ENCODE measurements at regions not wholly inside any gene's neighbourhood (a gene's known extent, or its start where the extent isn't known, plus 50 kb on each side); places are given as distances from the start of the nearest gene placed in this dataset.

GRCh38 chr22:48748860-48749554 is 1078.7 kb downstream of the BRD1 start:
- Histone ChIP-seq H3F3A (ENCODE audit: insufficient read depth, low read length) (no peaks in the 10 kb centered on the region), H4K20me1 (ENCODE audit: insufficient read depth, low read length) (no peaks in the 10 kb centered on the region), H3K27ac (ENCODE audit: low read length) (no peak overlapping the region), H3K9me3 (replicated peaks; ENCODE audit: insufficient read depth, low read length) (no peaks in the 10 kb centered on the region), H2AFZ (ENCODE audit: low read length) (no peak overlapping the region), H3K36me3 (replicated peaks; ENCODE audit: insufficient read depth, low read length) (no peaks in the 10 kb centered on the region), H3K4me2 (ENCODE audit: low read depth, low read length) (no peak overlapping the region), H3K4me1 (ENCODE audit: low read length) (no peaks in the 10 kb centered on the region), H3K27me3 (replicated peaks; ENCODE audit: insufficient read depth, low read length) (no peaks in the 10 kb centered on the region), H3K9me2 (replicated peaks; ENCODE audit: insufficient read depth, low read length) (no peaks in the 10 kb centered on the region), H3K4me3 (ENCODE audit: low read length) (no peak overlapping the region), H3K79me2 (ENCODE audit: low read length) (no peaks in the 10 kb centered on the region), H3K9ac (ENCODE audit: low read length) (no peak overlapping the region)
- DNase-seq: no peak
- TF ChIP-seq EZH2phosphoT487 (IDR thresholded peaks at IDR 0.05; ENCODE audit: low read length) (no peak), CTCF (IDR thresholded peaks at IDR 0.05; ENCODE audit: low read length) (no peak), EZH2 (optimal IDR thresholded peaks at IDR 0.05; ENCODE audit: low read depth, low read length) (no peak)

GRCh38 chr22:48748113-48748859 is 1079.4 kb downstream of the BRD1 start:
- Histone ChIP-seq H3K4me3 (ENCODE audit: low read length) (no peak overlapping the region), H3K27ac (ENCODE audit: low read length) (no peak overlapping the region), H3K9ac (ENCODE audit: low read length) (no peak overlapping the region), H4K20me1 (ENCODE audit: insufficient read depth, low read length) (no peaks in the 10 kb centered on the region), H3F3A (ENCODE audit: insufficient read depth, low read length) (no peaks in the 10 kb centered on the region), H3K36me3 (replicated peaks; ENCODE audit: insufficient read depth, low read length) (no peaks in the 10 kb centered on the region), H3K4me1 (ENCODE audit: low read length) (no peaks in the 10 kb centered on the region), H2AFZ (ENCODE audit: low read length) (no peak overlapping the region), H3K9me3 (replicated peaks; ENCODE audit: insufficient read depth, low read length) (no peaks in the 10 kb centered on the region), H3K79me2 (ENCODE audit: low read length) (no peaks in the 10 kb centered on the region), H3K27me3 (replicated peaks; ENCODE audit: insufficient read depth, low read length) (no peaks in the 10 kb centered on the region), H3K4me2 (ENCODE audit: low read depth, low read length) (no peak overlapping the region), H3K9me2 (replicated peaks; ENCODE audit: insufficient read depth, low read length) (no peaks in the 10 kb centered on the region)
- no peak for TF ChIP-seq EZH2phosphoT487 (IDR thresholded peaks at IDR 0.05; ENCODE audit: low read length)
- TF ChIP-seq EZH2 (optimal IDR thresholded peaks at IDR 0.05; ENCODE audit: low read depth, low read length): no peak
- TF ChIP-seq CTCF (IDR thresholded peaks at IDR 0.05; ENCODE audit: low read length): no peak
- DNase-seq: no peak

DNA sequence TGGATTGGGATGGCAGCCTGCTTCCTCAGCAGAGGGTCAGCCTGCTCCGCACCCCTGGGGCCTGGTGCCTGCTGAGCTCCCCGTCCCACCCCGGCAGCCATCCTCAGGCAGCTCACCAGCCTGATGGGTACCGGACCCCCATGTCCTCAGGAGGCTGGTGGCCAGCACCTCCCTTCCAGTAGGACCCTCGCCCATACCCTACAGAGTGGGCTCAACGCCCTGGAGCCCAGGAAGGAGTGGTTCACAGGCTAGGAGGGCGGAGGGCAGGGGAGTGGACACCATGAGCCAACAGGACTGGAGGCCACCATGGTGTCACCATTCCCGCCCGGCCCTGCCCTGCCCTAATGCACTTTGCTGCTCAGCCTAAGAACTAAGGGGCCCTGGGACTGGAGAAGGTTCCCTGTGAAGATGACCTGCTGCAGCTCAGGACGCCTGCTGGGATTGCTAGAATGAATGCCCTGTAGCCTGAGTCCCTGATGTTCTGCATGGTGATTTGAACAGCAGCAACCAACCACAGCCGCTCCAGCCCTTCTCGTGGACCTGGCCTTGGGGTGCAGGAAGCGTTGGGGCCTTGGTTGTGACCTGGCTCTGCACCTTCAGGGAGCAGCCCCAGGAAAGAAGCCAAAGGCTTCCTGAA is 1080.8 kb downstream of the BRD1 start:
- Histone ChIP-seq H3K9me2 (replicated peaks; ENCODE audit: insufficient read depth, low read length) (no peaks in the 10 kb centered on the region), H3K36me3 (replicated peaks; ENCODE audit: insufficient read depth, low read length) (no peaks in the 10 kb centered on the region), H3K4me3 (ENCODE audit: low read length) (no peak overlapping the region), H2AFZ (ENCODE audit: low read length) (no peak overlapping the region), H4K20me1 (ENCODE audit: insufficient read depth, low read length) (no peaks in the 10 kb centered on the region), H3K27ac (ENCODE audit: low read length) (no peak overlapping the region), H3K27me3 (replicated peaks; ENCODE audit: insufficient read depth, low read length) (no peaks in the 10 kb centered on the region), H3F3A (ENCODE audit: insufficient read depth, low read length) (no peaks in the 10 kb centered on the region), H3K79me2 (ENCODE audit: low read length) (no peaks in the 10 kb centered on the region), H3K4me1 (ENCODE audit: low read length) (no peaks in the 10 kb centered on the region), H3K9me3 (replicated peaks; ENCODE audit: insufficient read depth, low read length) (no peaks in the 10 kb centered on the region), H3K4me2 (ENCODE audit: low read depth, low read length) (no peak overlapping the region), H3K9ac (ENCODE audit: low read length) (no peak overlapping the region)
- no peak for TF ChIP-seq EZH2phosphoT487 (IDR thresholded peaks at IDR 0.05; ENCODE audit: low read length)
- no peak for TF ChIP-seq CTCF (IDR thresholded peaks at IDR 0.05; ENCODE audit: low read length)
- TF ChIP-seq EZH2 (optimal IDR thresholded peaks at IDR 0.05; ENCODE audit: low read depth, low read length): no peak
- DNase-seq: no peak

Measured in MM.1S (cell line).